ENCODE measurements at regions not wholly inside any gene's neighbourhood (a gene's known extent, or its start where the extent isn't known, plus 50 kb on each side); places are given as distances from the start of the nearest gene placed in this dataset.

DNA sequence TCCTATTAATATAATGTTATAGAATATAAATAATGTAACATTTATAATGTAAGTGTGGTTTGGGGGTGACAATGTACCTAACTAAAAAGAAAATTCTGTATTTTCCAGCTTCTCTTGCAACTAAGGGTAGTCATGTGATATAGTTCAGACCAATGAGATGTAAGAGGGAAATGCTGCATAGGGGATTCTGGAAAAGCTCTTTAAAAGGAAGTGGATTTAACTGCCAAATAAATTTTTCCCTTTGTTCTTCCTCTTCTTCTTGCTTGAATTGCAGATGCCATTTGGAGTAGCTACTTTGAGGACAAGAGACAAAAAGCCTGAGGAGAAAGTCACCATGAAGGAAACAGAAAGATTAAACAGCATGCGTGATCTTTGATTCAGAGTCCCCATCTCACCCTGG, 194.3 kb downstream of the PTEN start:
- TF ChIP-seq, protein P1, sequence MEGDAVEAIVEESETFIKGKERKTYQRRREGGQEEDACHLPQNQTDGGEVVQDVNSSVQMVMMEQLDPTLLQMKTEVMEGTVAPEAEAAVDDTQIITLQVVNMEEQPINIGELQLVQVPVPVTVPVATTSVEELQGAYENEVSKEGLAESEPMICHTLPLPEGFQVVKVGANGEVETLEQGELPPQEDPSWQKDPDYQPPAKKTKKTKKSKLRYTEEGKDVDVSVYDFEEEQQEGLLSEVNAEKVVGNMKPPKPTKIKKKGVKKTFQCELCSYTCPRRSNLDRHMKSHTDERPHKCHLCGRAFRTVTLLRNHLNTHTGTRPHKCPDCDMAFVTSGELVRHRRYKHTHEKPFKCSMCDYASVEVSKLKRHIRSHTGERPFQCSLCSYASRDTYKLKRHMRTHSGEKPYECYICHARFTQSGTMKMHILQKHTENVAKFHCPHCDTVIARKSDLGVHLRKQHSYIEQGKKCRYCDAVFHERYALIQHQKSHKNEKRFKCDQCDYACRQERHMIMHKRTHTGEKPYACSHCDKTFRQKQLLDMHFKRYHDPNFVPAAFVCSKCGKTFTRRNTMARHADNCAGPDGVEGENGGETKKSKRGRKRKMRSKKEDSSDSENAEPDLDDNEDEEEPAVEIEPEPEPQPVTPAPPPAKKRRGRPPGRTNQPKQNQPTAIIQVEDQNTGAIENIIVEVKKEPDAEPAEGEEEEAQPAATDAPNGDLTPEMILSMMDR (IDR thresholded peaks at IDR 0.05; ENCODE audit: low read depth, low read length, missing control alignments): no peak
- in situ Hi-C loops (cut with HindIII; ENCODE audit: low sequenced_read_pairs): no loop called here
- no peak for DNase-seq (ENCODE audit: low read depth)

DNA sequence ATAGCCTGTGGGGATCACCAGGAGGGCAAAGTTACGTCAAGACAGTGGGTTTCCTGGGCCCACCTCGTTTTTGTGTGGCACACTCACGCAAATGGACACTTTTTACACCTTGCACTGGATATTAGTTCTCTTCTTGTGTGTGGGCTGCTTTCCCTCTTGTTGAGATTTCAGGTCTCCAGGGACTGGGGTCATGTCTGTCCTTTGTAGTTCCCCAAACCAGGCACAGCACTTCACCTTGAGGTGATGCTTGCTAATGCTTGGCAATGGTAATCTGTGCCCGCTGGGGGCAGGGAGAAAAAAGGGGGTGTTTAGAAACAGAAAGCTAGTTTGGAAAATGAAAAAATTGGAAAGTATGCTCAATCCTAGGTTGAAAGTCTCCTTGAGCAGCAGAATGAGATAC, 195.3 kb downstream of the PTEN start:
- TF ChIP-seq, protein P1 (IDR thresholded peaks at IDR 0.05; ENCODE audit: low read depth, low read length, missing control alignments): no peak
- in situ Hi-C loops (cut with HindIII; ENCODE audit: low sequenced_read_pairs): no loop called here
- no peak for DNase-seq (ENCODE audit: low read depth)
- H3K4me3 ChIP-seq (ENCODE audit: low read depth, low read length): no peak overlapping the region

More for the DNA sequence above, 194.3 kb downstream of the PTEN start:
- H3K4me3 ChIP-seq (ENCODE audit: low read depth, low read length): no peak overlapping the region

DNA sequence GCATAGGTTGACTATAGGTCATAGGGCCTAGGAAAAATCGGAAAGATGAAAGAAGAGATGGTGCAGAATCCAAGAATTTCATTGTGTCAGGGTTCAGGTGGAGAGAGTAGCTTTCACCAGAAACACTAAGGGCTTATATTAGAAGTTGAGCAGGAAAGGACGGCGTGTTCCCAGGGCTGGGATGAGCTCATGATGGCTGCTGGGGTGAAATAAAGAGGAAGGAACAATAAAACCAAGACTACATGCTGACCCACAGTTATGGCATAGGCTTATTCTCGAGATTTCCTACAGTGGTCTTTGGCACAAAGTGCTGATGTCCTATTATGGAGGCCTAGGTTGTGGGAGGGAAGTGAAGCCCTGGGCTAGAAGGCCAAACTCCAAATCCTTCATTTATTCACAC, 195.8 kb downstream of the PTEN start:
- TF ChIP-seq, protein P1 (IDR thresholded peaks at IDR 0.05; ENCODE audit: low read depth, low read length, missing control alignments): no peak
- in situ Hi-C loops (cut with HindIII; ENCODE audit: low sequenced_read_pairs): no loop called here
- DNase-seq (ENCODE audit: low read depth): no peak
- no peak overlapping the region for H3K4me3 ChIP-seq (ENCODE audit: low read depth, low read length)

DNA sequence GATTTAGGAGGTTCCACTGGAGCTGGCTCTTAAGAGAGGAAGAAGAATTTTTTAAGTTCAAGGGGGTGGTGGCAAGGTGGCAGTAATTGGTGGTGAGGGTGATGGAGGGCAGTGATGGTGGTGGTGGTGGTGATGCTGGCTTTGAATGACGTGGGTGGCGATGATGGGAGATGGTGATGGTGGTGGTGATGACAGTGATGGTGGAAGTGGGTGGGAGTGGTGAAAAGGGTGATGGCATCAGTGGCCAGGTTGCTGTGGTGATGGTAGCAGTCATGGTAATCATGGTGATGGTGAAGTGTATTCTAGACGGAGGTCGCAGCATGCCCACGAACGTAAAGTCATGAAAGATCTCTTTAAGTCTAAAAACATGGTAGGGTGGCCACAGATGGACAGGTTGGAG, 197.3 kb downstream of the PTEN start:
- in situ Hi-C loops (cut with HindIII; ENCODE audit: low sequenced_read_pairs): no loop called here
- TF ChIP-seq, protein P1 (IDR thresholded peaks at IDR 0.05; ENCODE audit: low read depth, low read length, missing control alignments): no peak
- H3K4me3 ChIP-seq (ENCODE audit: low read depth, low read length): no peak overlapping the region
- no peak for DNase-seq (ENCODE audit: low read depth)

DNA sequence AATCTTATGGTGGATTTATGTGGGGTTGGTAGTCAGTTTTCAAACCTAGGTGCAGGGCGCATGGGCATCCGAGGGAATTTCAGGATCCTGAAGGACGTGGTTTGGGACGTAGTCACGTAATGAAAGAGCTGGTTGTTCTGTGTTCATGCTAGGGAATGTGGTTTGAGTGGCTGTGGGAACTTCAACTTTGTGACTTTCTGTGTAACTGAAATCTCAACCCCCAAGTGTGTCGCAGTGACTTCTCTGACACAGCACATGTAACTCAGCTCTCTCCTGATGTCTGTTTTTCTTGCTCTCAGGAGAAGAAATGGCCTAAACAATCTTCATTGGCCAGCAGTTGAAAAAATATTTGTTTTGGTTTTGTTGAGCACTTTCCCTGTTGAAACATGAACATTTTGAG, 199.0 kb downstream of the PTEN start:
- in situ Hi-C loops (cut with HindIII; ENCODE audit: low sequenced_read_pairs): no loop called here
- no peak overlapping the region for H3K4me3 ChIP-seq (ENCODE audit: low read depth, low read length)
- no peak for DNase-seq (ENCODE audit: low read depth)
- TF ChIP-seq, protein P1 (IDR thresholded peaks at IDR 0.05; ENCODE audit: low read depth, low read length, missing control alignments): no peak

DNA sequence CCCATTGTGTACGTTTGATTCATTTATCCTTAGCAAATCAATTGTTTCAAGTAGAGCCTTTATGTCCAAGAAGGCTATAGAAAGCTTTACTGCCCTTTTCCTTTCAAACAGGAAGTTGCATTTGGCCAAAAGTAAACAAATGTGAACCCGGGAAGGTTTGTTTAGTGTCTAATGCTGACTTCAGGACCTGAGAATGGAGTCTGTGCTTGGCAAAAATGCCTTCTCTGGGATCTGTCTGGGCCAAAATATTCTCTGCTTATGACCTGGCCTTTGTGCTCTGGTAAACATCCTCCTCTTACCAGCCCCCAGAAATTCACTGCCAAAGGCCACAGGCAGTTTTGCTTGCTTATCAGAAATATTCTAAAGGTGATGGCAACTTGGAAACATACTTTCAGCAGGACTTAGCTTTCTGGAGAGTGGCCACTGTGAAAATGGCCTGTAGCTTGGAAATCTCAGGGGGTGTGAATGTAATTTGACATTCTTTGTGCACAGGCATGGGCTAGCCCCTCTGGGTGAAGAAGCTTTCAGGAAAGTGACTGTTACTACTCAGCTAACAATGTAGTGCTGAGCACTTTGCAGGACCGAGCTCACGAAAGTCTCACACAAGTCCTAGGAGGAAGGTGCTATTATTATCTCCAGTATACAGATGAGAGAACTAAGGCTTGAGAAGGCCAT, 199.5 kb downstream of the PTEN start:
- H3K4me3 ChIP-seq (ENCODE audit: low read depth, low read length): no peak overlapping the region
- TF ChIP-seq, protein P1 (IDR thresholded peaks at IDR 0.05; ENCODE audit: low read depth, low read length, missing control alignments): no peak
- in situ Hi-C loops (cut with HindIII; ENCODE audit: low sequenced_read_pairs): no loop called here
- DNase-seq (ENCODE audit: low read depth): no peak
